Natural killer cell treated with Interleukin-12 subunit alpha and Interleukin-12 subunit beta and Interleukin-15 and Interleukin-18, amount 100 ng/mL, for 72 hours (primary cell): ENCODE measurements at regions not wholly inside any gene's neighbourhood (a gene's known extent, or its start where the extent isn't known, plus 50 kb on each side); places are given as distances from the start of the nearest gene placed in this dataset.
"Not testable (repeated sequence)": the region's sequence is repeated elsewhere in the genome, so short reads cannot be mapped to it uniquely, and the experiment has no call there.

ENCODE experiments used
- ATAC-seq, 2 donors: fragments of 150-1000 bp; cut with Tn5 transposase in 1 of 2; sonication (Bioruptor Pico), chemical (Tn5 transposase) in 1 of 2; 2 replicates each; pipeline ENCODE4 v1.10.0; 2021
- DNase-seq: peaks from one replicate; pipeline ENCODE4 v3.0.0; 2022; ENCODE audit warnings: low spot score
- H3K27ac Mint-ChIP-seq, 2 donors: 1 replicate in 1 of 2; 2 replicates in 1 of 2; pipeline ENCODE4 v1.8.0; 2022; ENCODE audit warnings: mixed read lengths in 2 of 2, mild to moderate bottlenecking in 1 of 2, moderate library complexity in 1 of 2
- H3K27me3 Mint-ChIP-seq, 2 donors: 1 replicate in 1 of 2; 2 replicates in 1 of 2; pipeline ENCODE4 v1.8.0; 2022; ENCODE audit warnings: mixed read lengths in 2 of 2
- H3K36me3 Mint-ChIP-seq: one replicate; pipeline ENCODE4 v1.8.0; 2022; ENCODE audit warnings: mixed read lengths
- H3K4me1 Mint-ChIP-seq, 2 donors: 1 replicate in 1 of 2; 2 replicates in 1 of 2; pipeline ENCODE4 v1.8.0; 2022; ENCODE audit warnings: low read depth in 2 of 2, mixed read lengths in 2 of 2, mild to moderate bottlenecking in 1 of 2
- H3K4me3 Mint-ChIP-seq: one replicate; pipeline ENCODE4 v1.8.0; 2022; ENCODE audit warnings: mixed read lengths
- H3K9me3 Mint-ChIP-seq: 2 replicates; pipeline ENCODE4 v1.8.0; 2022; ENCODE audit warnings: mixed read lengths

GRCh38 chr12:128009108-128009507, 257.9 kb upstream of the TMEM132C start:
- no peak for ATAC-seq
- Mint-ChIP-seq H3K36me3 (no peaks in the 10 kb centered on the region), H3K27me3 (peaks cover 0 to 3% of the 10 kb centered on the region in 2 donors), H3K4me1 (no peaks in the 10 kb centered on the region), H3K9me3 (peaks cover 4% of the 10 kb centered on the region), H3K4me3 (no peak overlapping the region), H3K27ac (no peak overlapping the region)
- no peak for DNase-seq

GRCh38 chr12:128012110-128012509, 254.9 kb upstream of the TMEM132C start:
- ATAC-seq: no peak
- H3K9me3 Mint-ChIP-seq: peaks cover 4% of the 10 kb centered on the region
- peaks cover 0 to 3% of the 10 kb centered on the region in 2 donors for H3K27me3 Mint-ChIP-seq
- H3K4me3 Mint-ChIP-seq: no peak overlapping the region
- no peaks in the 10 kb centered on the region for H3K36me3 Mint-ChIP-seq
- no peaks in the 10 kb centered on the region for H3K4me1 Mint-ChIP-seq
- no peak overlapping the region for H3K27ac Mint-ChIP-seq
- no peak for DNase-seq

- ATAC-seq: no peak
- H3K27me3 Mint-ChIP-seq: peaks cover 0 to 3% of the 10 kb centered on the region in 2 donors
- no peaks in the 10 kb centered on the region for H3K4me1 Mint-ChIP-seq
- no peak overlapping the region for H3K4me3 Mint-ChIP-seq
- no peak overlapping the region for H3K27ac Mint-ChIP-seq
- peaks cover 7% of the 10 kb centered on the region for H3K9me3 Mint-ChIP-seq
- no peaks in the 10 kb centered on the region for H3K36me3 Mint-ChIP-seq
- DNase-seq: no peak
Measured at GRCh38 chr12:128015276-128015675, 251.7 kb upstream of the TMEM132C start.

- H3K9me3 Mint-ChIP-seq: peaks cover 7% of the 10 kb centered on the region
- no peaks in the 10 kb centered on the region for H3K4me1 Mint-ChIP-seq
- ATAC-seq (no peak), DNase-seq (no peak)
- no peak overlapping the region for H3K27ac Mint-ChIP-seq
- H3K4me3 Mint-ChIP-seq: no peak overlapping the region
- H3K36me3 Mint-ChIP-seq: no peaks in the 10 kb centered on the region
- H3K27me3 Mint-ChIP-seq: peaks cover 0 to 3% of the 10 kb centered on the region in 2 donors
Measured at GRCh38 chr12:128018067-128018466, 248.9 kb upstream of the TMEM132C start.

GRCh38 chr12:128019996-128020544, 246.9 kb upstream of the TMEM132C start:
- no peak for ATAC-seq
- H3K9me3 Mint-ChIP-seq: peaks cover 3% of the 10 kb centered on the region
- H3K4me1 Mint-ChIP-seq: no peaks in the 10 kb centered on the region
- H3K27me3 Mint-ChIP-seq: no peaks in the 10 kb centered on the region
- no peak overlapping the region for H3K4me3 Mint-ChIP-seq
- H3K27ac Mint-ChIP-seq: no peak overlapping the region
- no peaks in the 10 kb centered on the region for H3K36me3 Mint-ChIP-seq
- no peak for DNase-seq

- Mint-ChIP-seq H3K27ac (no peak overlapping the region), H3K27me3 (no peaks in the 10 kb centered on the region), H3K4me1 (no peaks in the 10 kb centered on the region), H3K4me3 (no peak overlapping the region), H3K36me3 (no peaks in the 10 kb centered on the region), H3K9me3 (peaks cover 3% of the 10 kb centered on the region)
- ATAC-seq (no peak), DNase-seq (no peak)
Measured at GRCh38 chr12:128021561-128021960, 245.4 kb upstream of the TMEM132C start.

GRCh38 chr12:128025589-128026245, 241.3 kb upstream of the TMEM132C start:
- no peak for DNase-seq
- Mint-ChIP-seq H3K9me3 (no peaks in the 10 kb centered on the region), H3K36me3 (no peaks in the 10 kb centered on the region), H3K4me1 (no peaks in the 10 kb centered on the region), H3K27me3 (no peaks in the 10 kb centered on the region), H3K27ac (no peak overlapping the region), H3K4me3 (no peak overlapping the region)
- no peak for ATAC-seq

- no peak overlapping the region for H3K4me3 Mint-ChIP-seq
- no peak overlapping the region for H3K27ac Mint-ChIP-seq
- DNase-seq (no peak), ATAC-seq (no peak)
- H3K36me3 Mint-ChIP-seq: no peaks in the 10 kb centered on the region
- H3K9me3 Mint-ChIP-seq: no peaks in the 10 kb centered on the region
- no peaks in the 10 kb centered on the region for H3K4me1 Mint-ChIP-seq
- no peaks in the 10 kb centered on the region for H3K27me3 Mint-ChIP-seq
Measured at GRCh38 chr12:128026696-128027574, 240.0 kb upstream of the TMEM132C start.

GRCh38 chr12:128033473-128033872, 233.5 kb upstream of the TMEM132C start:
- no peaks in the 10 kb centered on the region for H3K36me3 Mint-ChIP-seq

GRCh38 chr12:128040971-128041370, 226.0 kb upstream of the TMEM132C start:
- ATAC-seq (no peak), DNase-seq (no peak)
- Mint-ChIP-seq H3K36me3 (no peaks in the 10 kb centered on the region), H3K27ac (no peak overlapping the region), H3K27me3 (no peaks in the 10 kb centered on the region), H3K9me3 (peaks cover 17% of the 10 kb centered on the region), H3K4me3 (no peak overlapping the region), H3K4me1 (no peaks in the 10 kb centered on the region)

More at GRCh38 chr12:128033473-128033872, 233.5 kb upstream of the TMEM132C start:
- H3K27me3 Mint-ChIP-seq: no peaks in the 10 kb centered on the region
- H3K9me3 Mint-ChIP-seq: peaks cover 2% of the 10 kb centered on the region
- H3K4me3 Mint-ChIP-seq: no peak overlapping the region
- H3K4me1 Mint-ChIP-seq: no peaks in the 10 kb centered on the region
- DNase-seq (no peak), ATAC-seq (no peak)
- H3K27ac Mint-ChIP-seq: no peak overlapping the region

- not testable (repeated sequence) for DNase-seq, H3K27ac Mint-ChIP-seq, H3K4me1 Mint-ChIP-seq, ATAC-seq, H3K4me3 Mint-ChIP-seq, H3K27me3 Mint-ChIP-seq, H3K36me3 Mint-ChIP-seq
- H3K9me3 Mint-ChIP-seq: peaks cover 17% of the 10 kb centered on the region
Measured at GRCh38 chr12:128042283-128042682, 224.7 kb upstream of the TMEM132C start.

- DNase-seq (no peak), ATAC-seq (no peak)
- Mint-ChIP-seq H3K27me3 (no peaks in the 10 kb centered on the region), H3K36me3 (no peaks in the 10 kb centered on the region), H3K4me1 (no peaks in the 10 kb centered on the region), H3K4me3 (no peak overlapping the region), H3K9me3 (peaks cover 16% of the 10 kb centered on the region), H3K27ac (no peak overlapping the region)
Measured at GRCh38 chr12:128042825-128043224, 224.1 kb upstream of the TMEM132C start.

GRCh38 chr12:128043317-128043716, 223.7 kb upstream of the TMEM132C start:
- H3K4me3 Mint-ChIP-seq: no peak overlapping the region
- H3K9me3 Mint-ChIP-seq: peaks cover 15% of the 10 kb centered on the region
- ATAC-seq (no peak), DNase-seq (no peak)
- H3K27ac Mint-ChIP-seq: no peak overlapping the region
- no peaks in the 10 kb centered on the region for H3K4me1 Mint-ChIP-seq
- no peaks in the 10 kb centered on the region for H3K36me3 Mint-ChIP-seq
- no peaks in the 10 kb centered on the region for H3K27me3 Mint-ChIP-seq
